Esophagus muscularis mucosa (tissue), 4 donors: ENCODE measurements at regions not wholly inside any gene's neighbourhood (a gene's known extent, or its start where the extent isn't known, plus 50 kb on each side); places are given as distances from the start of the nearest gene placed in this dataset.

Source experiments
- DNase-seq: peaks from one replicate; pipeline ENCODE4 v3.0.0-alpha.2; 2017; ENCODE audit errors: extremely low spot score
- H3K27ac ChIP-seq, 4 donors: fragments of 200-600 bp; sonication (generic); replicated peaks in 1 of 4; 1 replicate in 3 of 4; 2 replicates in 1 of 4; pipeline ENCODE4 v1.5.1; 2016 to 2019; ENCODE audit warnings: mild to moderate bottlenecking in 1 of 4
- H3K27me3 ChIP-seq, 4 donors: fragments of 200-600 bp; sonication (generic); one replicate each; pipeline versions ENCODE4 v1.5.1 to v1.6.0; 2016 to 2019
- H3K36me3 ChIP-seq, 4 donors: fragments of 200-600 bp; sonication (generic); one replicate each; pipeline ENCODE4 v1.5.1; 2016 to 2019
- H3K4me1 ChIP-seq, 4 donors: fragments of 200-600 bp; sonication (generic); one replicate each; pipeline ENCODE4 v1.5.1; 2016 to 2019
- H3K4me3 ChIP-seq, 4 donors: fragments of 200-600 bp; sonication (generic); 1 replicate in 2 of 4; 2 replicates in 2 of 4; pipeline ENCODE4 v1.5.1; 2016 to 2019; ENCODE audit warnings: mild to moderate bottlenecking in 4 of 4, moderate library complexity in 1 of 4
- H3K9me3 ChIP-seq, 4 donors: fragments of 200-600 bp; sonication (generic); 1 replicate in 3 of 4; 2 replicates in 1 of 4; pipeline ENCODE4 v1.5.1; 2016 to 2019
- CTCF ChIP-seq, 3 experiments: fragments of 200-600 bp in 2 of 3; fragments of 450-650 bp in 1 of 3; sonication (generic) in 2 of 3; IDR thresholded peaks; one replicate each; pipeline ENCODE4 v1.5.1; 2017 to 2019; ENCODE audit warnings: antibody characterized with exemption in 3 of 3, mild to moderate bottlenecking in 2 of 3, moderate library complexity in 1 of 3
- EP300 ChIP-seq: sonication (generic); formaldehyde crosslinking; IDR thresholded peaks from one replicate; pipeline ENCODE4 v1.6.1; 2017; ENCODE audit warnings: antibody characterized with exemption
- POLR2A ChIP-seq: fragments of 450-650 bp; IDR thresholded peaks from one replicate; pipeline ENCODE4 v1.6.1; 2017; ENCODE audit warnings: antibody characterized with exemption, moderate library complexity, mild to moderate bottlenecking, low read depth
- POLR2AphosphoS5 ChIP-seq, 2 donors: sonication (generic); formaldehyde crosslinking; IDR thresholded peaks; one replicate each; pipeline ENCODE4 v1.6.1; 2017; ENCODE audit warnings: antibody characterized with exemption in 2 of 2
- WGBS: methylation state at CpG from one replicate; pipeline ENCODE4 v1.1.5; 2018; 5-methylcytosine and 5-hydroxymethylcytosine counted together
- intact Hi-C: fragments of 100-400 bp; cut with DNase I; formaldehyde crosslinking; loops from one replicate; pipeline ENCODE4 v1.15.1; 2023

GRCh38 chr3:161577662-161578061 is 81.1 kb downstream of the OTOL1 start:
- Histone ChIP-seq H3K36me3 (no peaks in the 10 kb centered on the region), H3K9me3 (no peaks in the 10 kb centered on the region), H3K27ac (no peak overlapping the region), H3K4me3 (no peak overlapping the region), H3K27me3 (no peaks in the 10 kb centered on the region), H3K4me1 (no peaks in the 10 kb centered on the region)
- intact Hi-C loops = no loop called here
- TF ChIP-seq POLR2A (no peak), POLR2AphosphoS5 (IDR thresholded peaks at IDR 0.05) (no peak), CTCF (IDR thresholded peaks at IDR 0.05) (no peak), EP300 (no peak)
- no peak for DNase-seq
- WGBS = 51% methylated on average over 1 of the region's 1 CpG

- intact Hi-C loops = no loop called here
These were observed 83.0 kb downstream of the OTOL1 start for GRCh38 chr3:161579395-161580126.

GRCh38 chr3:161585922-161586321 is 89.3 kb downstream of the OTOL1 start:
- TF ChIP-seq CTCF (IDR thresholded peaks at IDR 0.05) (no peak), POLR2AphosphoS5 (IDR thresholded peaks at IDR 0.05) (no peak), POLR2A (no peak), EP300 (no peak)
- Histone ChIP-seq H3K36me3 (no peaks in the 10 kb centered on the region), H3K27me3 (no peaks in the 10 kb centered on the region), H3K4me1 (no peaks in the 10 kb centered on the region), H3K9me3 (no peaks in the 10 kb centered on the region), H3K4me3 (no peak overlapping the region), H3K27ac (no peak overlapping the region)
- no peak for DNase-seq
- intact Hi-C loops = no loop called here

More at GRCh38 chr3:161579395-161580126, 83.0 kb downstream of the OTOL1 start:
- no peak overlapping the region for H3K27ac ChIP-seq
- no peaks in the 10 kb centered on the region for H3K9me3 ChIP-seq
- TF ChIP-seq EP300 = no peak
- TF ChIP-seq POLR2AphosphoS5 (IDR thresholded peaks at IDR 0.05) = no peak
- TF ChIP-seq POLR2A = no peak
- no peak for TF ChIP-seq CTCF (IDR thresholded peaks at IDR 0.05)
- WGBS = 81% methylated on average over 9 of the region's 9 CpGs
- no peaks in the 10 kb centered on the region for H3K27me3 ChIP-seq
- no peak for DNase-seq
- H3K4me3 ChIP-seq = no peak overlapping the region
- no peaks in the 10 kb centered on the region for H3K36me3 ChIP-seq
- no peaks in the 10 kb centered on the region for H3K4me1 ChIP-seq

- Histone ChIP-seq H3K27me3 (no peaks in the 10 kb centered on the region), H3K9me3 (no peaks in the 10 kb centered on the region), H3K4me3 (no peak overlapping the region), H3K4me1 (no peaks in the 10 kb centered on the region), H3K27ac (no peak overlapping the region), H3K36me3 (no peaks in the 10 kb centered on the region)
- no peak for TF ChIP-seq CTCF (IDR thresholded peaks at IDR 0.05)
- TF ChIP-seq POLR2AphosphoS5 (IDR thresholded peaks at IDR 0.05) = no peak
- no peak for TF ChIP-seq POLR2A
- TF ChIP-seq EP300 = no peak
- intact Hi-C loops = no loop called here
- no peak for DNase-seq
These were observed 90.1 kb downstream of the OTOL1 start for GRCh38 chr3:161586556-161587235.
